ENCODE measurements at regions not wholly inside any gene's neighbourhood (a gene's known extent, or its start where the extent isn't known, plus 50 kb on each side); places are given as distances from the start of the nearest gene placed in this dataset.

GRCh38 chr9:82234160-82234943 is 245.8 kb downstream of the SPATA31D1 start:
- DNase-seq = peak; percentile 67

GRCh38 chr9:82242285-82242963 is 253.9 kb downstream of the SPATA31D1 start:
- peak; percentile 12 for DNase-seq

- DNase-seq = peak; percentile 27
Observed at GRCh38 chr9:82247318-82247717, 258.7 kb downstream of the SPATA31D1 start.

- no peak for DNase-seq
Observed at GRCh38 chr9:82252116-82252515, 263.5 kb downstream of the SPATA31D1 start.

- peak; percentile 3 for DNase-seq
Observed at GRCh38 chr9:82254646-82255367, 266.2 kb downstream of the SPATA31D1 start.

GRCh38 chr9:82255481-82256176 is 267.1 kb downstream of the SPATA31D1 start:
- no peak for DNase-seq

GRCh38 chr9:82260691-82261090 is 272.1 kb downstream of the SPATA31D1 start:
- DNase-seq = no peak

GRCh38 chr9:82263619-82264018 is 275.0 kb downstream of the SPATA31D1 start:
- DNase-seq = no peak

GRCh38 chr9:82271106-82271561 is 282.6 kb downstream of the SPATA31D1 start:
- DNase-seq = no peak

GRCh38 chr9:82273121-82273520 is 284.5 kb downstream of the SPATA31D1 start:
- no peak for DNase-seq

GRCh38 chr9:82275258-82275927 is 286.8 kb downstream of the SPATA31D1 start:
- DNase-seq = no peak

- no peak for DNase-seq
Observed at GRCh38 chr9:82281066-82281465, 292.5 kb downstream of the SPATA31D1 start.

GRCh38 chr9:82284758-82285157 is 296.2 kb downstream of the SPATA31D1 start:
- DNase-seq = no peak

GRCh38 chr9:82295181-82295580 is 306.6 kb downstream of the SPATA31D1 start:
- no peak for DNase-seq

- DNase-seq = peak; percentile 4
Observed at GRCh38 chr9:82299870-82300269, 311.3 kb downstream of the SPATA31D1 start.

- DNase-seq = no peak
Observed at GRCh38 chr9:82302968-82303655, 314.5 kb downstream of the SPATA31D1 start.

- DNase-seq = no peak
Observed at GRCh38 chr9:82308836-82309235, 320.3 kb downstream of the SPATA31D1 start.

GRCh38 chr9:82313697-82314096 is 325.1 kb downstream of the SPATA31D1 start:
- no peak for DNase-seq

- no peak for DNase-seq
Observed at GRCh38 chr9:82320566-82320965, 332.0 kb downstream of the SPATA31D1 start.

- no peak for DNase-seq
Observed at GRCh38 chr9:82325907-82326306, 337.3 kb downstream of the SPATA31D1 start.

GRCh38 chr9:82327641-82328040 is 339.1 kb downstream of the SPATA31D1 start:
- DNase-seq = no peak

- DNase-seq = no peak
Observed at GRCh38 chr9:82331079-82331478, 342.5 kb downstream of the SPATA31D1 start.
